ENCODE measurements at regions not wholly inside any gene's neighbourhood (a gene's known extent, or its start where the extent isn't known, plus 50 kb on each side); places are given as distances from the start of the nearest gene placed in this dataset.
"Not testable (repeated sequence)": the region's sequence is repeated elsewhere in the genome, so short reads cannot be mapped to it uniquely, and the experiment has no call there.

- DNase-seq (ENCODE audit: low spot score), result no peak
These were observed 157.7 kb downstream of the PAPSS1 start for GRCh38 chr4:107562316-107562715.

- no peak for DNase-seq (ENCODE audit: low spot score)
These were observed 158.6 kb downstream of the PAPSS1 start for GRCh38 chr4:107561481-107561880.

- DNase-seq (ENCODE audit: low spot score), result no peak
These were observed 160.4 kb downstream of the PAPSS1 start for GRCh38 chr4:107559653-107560052.

- DNase-seq (ENCODE audit: low spot score), result no peak
These were observed 167.7 kb downstream of the PAPSS1 start for GRCh38 chr4:107552306-107552705.

GRCh38 chr4:107548211-107548905 is 171.7 kb downstream of the PAPSS1 start:
- DNase-seq (ENCODE audit: low spot score), result no peak

- DNase-seq (ENCODE audit: low spot score), result no peak
These were observed 173.4 kb downstream of the PAPSS1 start for GRCh38 chr4:107546638-107547037.

- DNase-seq (ENCODE audit: low spot score), result no peak
These were observed 178.5 kb downstream of the PAPSS1 start for GRCh38 chr4:107541511-107541910.

- no peak for DNase-seq (ENCODE audit: low spot score)
These were observed 188.1 kb downstream of the PAPSS1 start for GRCh38 chr4:107531927-107532326.

GRCh38 chr4:107520368-107520767 is 199.7 kb downstream of the PAPSS1 start:
- no peak for DNase-seq (ENCODE audit: low spot score)

- no peak for DNase-seq (ENCODE audit: low spot score)
These were observed 201.0 kb downstream of the PAPSS1 start for GRCh38 chr4:107519053-107519452.

- DNase-seq (ENCODE audit: low spot score), result no peak
These were observed 202.0 kb downstream of the PAPSS1 start for GRCh38 chr4:107518076-107518475.

GRCh38 chr4:107512549-107512948 is 207.5 kb downstream of the PAPSS1 start:
- DNase-seq (ENCODE audit: low spot score), result no peak

- no peak for DNase-seq (ENCODE audit: low spot score)
These were observed 210.4 kb downstream of the PAPSS1 start for GRCh38 chr4:107509615-107510014.

GRCh38 chr4:107500551-107500950 is 219.5 kb downstream of the PAPSS1 start:
- no peak for DNase-seq (ENCODE audit: low spot score)

- peak; percentile 6 for DNase-seq (ENCODE audit: low spot score)
These were observed 223.0 kb downstream of the PAPSS1 start for GRCh38 chr4:107497054-107497453.

GRCh38 chr4:107492566-107492965 is 227.5 kb downstream of the PAPSS1 start:
- no peak for DNase-seq (ENCODE audit: low spot score)

- DNase-seq (ENCODE audit: low spot score), result no peak
These were observed 229.9 kb downstream of the PAPSS1 start for GRCh38 chr4:107490116-107490515.

- not testable (repeated sequence) for DNase-seq (ENCODE audit: low spot score)
These were observed 236.4 kb downstream of the PAPSS1 start for GRCh38 chr4:107483621-107484020.

GRCh38 chr4:107482546-107482945 is 237.5 kb downstream of the PAPSS1 start:
- no peak for DNase-seq (ENCODE audit: low spot score)

- DNase-seq (ENCODE audit: low spot score), result no peak
These were observed 241.6 kb downstream of the PAPSS1 start for GRCh38 chr4:107478327-107478980.

- DNase-seq (ENCODE audit: low spot score), result no peak
These were observed 246.9 kb downstream of the PAPSS1 start for GRCh38 chr4:107473126-107473525.

- no peak for DNase-seq (ENCODE audit: low spot score)
These were observed 247.6 kb downstream of the PAPSS1 start for GRCh38 chr4:107472265-107472948.

- no peak for DNase-seq (ENCODE audit: low spot score)
These were observed 249.9 kb downstream of the PAPSS1 start for GRCh38 chr4:107470173-107470572.
